Heart left ventricle (tissue), 13 donors: ENCODE measurements at regions not wholly inside any gene's neighbourhood (a gene's known extent, or its start where the extent isn't known, plus 50 kb on each side); places are given as distances from the start of the nearest gene placed in this dataset.
A peak's percentile ranks its signal among the peaks of the same experiment; 100 is the strongest.

Experiments
- POLR2A ChIP-seq, 2 donors: fragments of 450-650 bp; IDR thresholded peaks; one replicate each; pipeline ENCODE4 v1.6.1; 2017; ENCODE audit warnings: antibody characterized with exemption in 2 of 2, mild to moderate bottlenecking in 2 of 2, moderate library complexity in 2 of 2
- TF ChIP-seq, protein P1 (sequence below), 12 donors: fragments of 200-600 bp; sonication (generic) in 4 of 12; IDR thresholded peaks; one replicate each; pipeline versions ENCODE4 v1.5.0 to v1.8.0; 2018 to 2022; ENCODE audit warnings: antibody characterized with exemption in 12 of 12, mild to moderate bottlenecking in 5 of 12
- donor health status: ischemic (EF 13 %, LVEDD 7.1; RV severe dilation, severe dysfunction).
- donor health status: DM: no; HTN: yes; CAD: no.
- donor health status: DM: no; HTN: no; CAD: no.
- donor health status: ischemic (EF 25% LVEDD 6.9; RV normal size, moderate dysfunction).
- donor health status: ischemic (EF 25% LVEDD 5.7; RV mildly dilated, moderate dysfunction).
- donor health status: ischemic (EF 35%, LVEDD 5.7; RV mildly dilated, moderate dysfunction).
- donor health status: nonischemic (EF 11% LVEDD 7.7; RV severe dilation, severe dysfunction).
- donor health status: DM: yes; HTN: yes; CAD: no.
- donor health status: PGD.
- donor health status: ischemic (EF 29% LVEDD 5.4; RV normal size, mild dysfunction).
- donor health status: nonischemic (EF 23%, LVEDD 6.1; RV moderate dilation, normal function).

DNA sequence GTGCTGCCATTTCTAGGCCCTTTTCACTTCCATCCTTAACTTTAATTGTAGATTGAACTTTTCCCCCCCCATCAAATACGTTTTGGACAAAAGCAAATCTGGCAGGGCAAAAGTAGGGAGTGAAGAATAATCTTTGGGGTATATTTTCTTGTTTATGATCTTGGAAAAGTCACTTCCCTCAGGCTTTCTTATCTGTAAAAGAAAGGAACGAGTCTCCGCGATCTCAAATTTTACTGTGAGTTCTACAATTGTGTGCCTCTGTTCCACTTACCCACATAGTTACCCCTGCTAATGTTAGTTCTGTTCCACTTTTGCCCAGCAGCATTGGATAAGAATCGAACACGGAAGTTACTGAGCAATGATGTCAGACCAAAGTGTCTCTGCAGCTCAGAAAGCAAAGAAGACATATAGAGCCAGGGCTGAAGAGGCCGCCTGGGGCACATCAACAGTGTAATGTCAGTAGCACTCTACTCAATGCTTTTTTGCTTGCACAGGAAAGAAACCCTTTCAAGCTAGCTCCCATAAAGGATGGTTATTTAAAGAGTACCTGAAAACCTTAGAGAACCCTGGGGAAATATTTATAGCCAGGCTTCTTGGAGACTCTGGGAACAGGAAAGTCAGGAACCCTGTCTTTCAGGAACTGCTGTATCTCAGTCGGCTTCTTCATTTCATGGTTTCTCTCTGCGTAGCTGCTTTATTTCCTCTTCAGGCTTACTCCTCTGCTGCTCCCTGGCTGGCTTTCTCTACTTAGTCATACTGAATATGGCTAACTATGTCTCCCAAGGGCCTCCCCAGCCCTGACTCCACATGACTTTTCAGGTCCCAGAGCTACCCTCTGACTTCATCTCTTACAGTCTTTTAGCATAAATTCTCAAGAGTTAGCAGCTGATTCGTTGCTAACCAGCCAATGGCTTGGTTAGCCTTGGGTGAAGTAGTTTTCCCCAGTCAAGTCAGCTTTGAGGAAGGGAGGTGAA is 123.7 kb upstream of the FAM3C start:
- TF ChIP-seq, protein P1, sequence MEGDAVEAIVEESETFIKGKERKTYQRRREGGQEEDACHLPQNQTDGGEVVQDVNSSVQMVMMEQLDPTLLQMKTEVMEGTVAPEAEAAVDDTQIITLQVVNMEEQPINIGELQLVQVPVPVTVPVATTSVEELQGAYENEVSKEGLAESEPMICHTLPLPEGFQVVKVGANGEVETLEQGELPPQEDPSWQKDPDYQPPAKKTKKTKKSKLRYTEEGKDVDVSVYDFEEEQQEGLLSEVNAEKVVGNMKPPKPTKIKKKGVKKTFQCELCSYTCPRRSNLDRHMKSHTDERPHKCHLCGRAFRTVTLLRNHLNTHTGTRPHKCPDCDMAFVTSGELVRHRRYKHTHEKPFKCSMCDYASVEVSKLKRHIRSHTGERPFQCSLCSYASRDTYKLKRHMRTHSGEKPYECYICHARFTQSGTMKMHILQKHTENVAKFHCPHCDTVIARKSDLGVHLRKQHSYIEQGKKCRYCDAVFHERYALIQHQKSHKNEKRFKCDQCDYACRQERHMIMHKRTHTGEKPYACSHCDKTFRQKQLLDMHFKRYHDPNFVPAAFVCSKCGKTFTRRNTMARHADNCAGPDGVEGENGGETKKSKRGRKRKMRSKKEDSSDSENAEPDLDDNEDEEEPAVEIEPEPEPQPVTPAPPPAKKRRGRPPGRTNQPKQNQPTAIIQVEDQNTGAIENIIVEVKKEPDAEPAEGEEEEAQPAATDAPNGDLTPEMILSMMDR (IDR thresholded peaks at IDR 0.05), result peak in 1 of 12 donors; percentile 3
- TF ChIP-seq POLR2A (IDR thresholded peaks at IDR 0.05), result no peak
